ENCODE measurements at regions not wholly inside any gene's neighbourhood (a gene's known extent, or its start where the extent isn't known, plus 50 kb on each side); places are given as distances from the start of the nearest gene placed in this dataset.

DNA sequence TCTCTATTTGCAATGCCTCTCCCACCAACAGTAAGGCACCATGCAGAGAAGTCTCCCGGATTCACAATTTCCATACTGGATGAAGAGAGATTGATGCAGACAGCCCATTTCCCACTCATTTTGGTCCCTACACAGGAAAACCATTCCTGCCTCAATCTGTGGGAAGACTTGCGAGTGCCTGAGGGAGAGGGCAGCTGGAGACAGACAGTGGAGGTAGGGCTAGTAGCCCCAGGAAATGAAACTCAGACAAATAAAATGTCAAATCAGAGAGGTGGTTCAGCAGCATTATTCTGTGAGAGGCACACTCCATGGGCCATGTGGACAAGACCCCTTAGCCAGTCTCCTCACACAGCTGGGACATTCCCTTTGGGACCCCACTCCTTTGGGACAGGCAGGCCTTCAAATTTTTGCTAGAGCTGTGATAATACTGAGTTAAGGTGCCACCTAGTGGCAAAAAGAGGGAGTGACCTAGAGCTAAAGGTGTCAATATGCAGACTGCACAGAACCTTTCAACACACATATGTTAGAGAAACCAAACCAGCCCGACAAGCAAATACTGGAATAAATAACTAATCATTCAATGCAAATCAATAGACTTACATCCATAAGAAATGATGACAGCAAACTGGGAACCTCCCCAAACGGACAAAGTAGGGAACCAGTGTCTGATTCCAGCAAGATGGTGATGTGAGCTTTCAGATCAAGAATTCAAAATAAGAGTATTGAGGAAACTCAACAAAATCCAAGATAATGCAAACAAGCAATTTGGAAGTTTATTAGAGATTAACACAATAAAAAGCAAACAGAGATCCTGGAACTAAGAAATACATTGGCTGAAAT, 1865.3 kb upstream of the AGA start:
- TF ChIP-seq, protein P1, sequence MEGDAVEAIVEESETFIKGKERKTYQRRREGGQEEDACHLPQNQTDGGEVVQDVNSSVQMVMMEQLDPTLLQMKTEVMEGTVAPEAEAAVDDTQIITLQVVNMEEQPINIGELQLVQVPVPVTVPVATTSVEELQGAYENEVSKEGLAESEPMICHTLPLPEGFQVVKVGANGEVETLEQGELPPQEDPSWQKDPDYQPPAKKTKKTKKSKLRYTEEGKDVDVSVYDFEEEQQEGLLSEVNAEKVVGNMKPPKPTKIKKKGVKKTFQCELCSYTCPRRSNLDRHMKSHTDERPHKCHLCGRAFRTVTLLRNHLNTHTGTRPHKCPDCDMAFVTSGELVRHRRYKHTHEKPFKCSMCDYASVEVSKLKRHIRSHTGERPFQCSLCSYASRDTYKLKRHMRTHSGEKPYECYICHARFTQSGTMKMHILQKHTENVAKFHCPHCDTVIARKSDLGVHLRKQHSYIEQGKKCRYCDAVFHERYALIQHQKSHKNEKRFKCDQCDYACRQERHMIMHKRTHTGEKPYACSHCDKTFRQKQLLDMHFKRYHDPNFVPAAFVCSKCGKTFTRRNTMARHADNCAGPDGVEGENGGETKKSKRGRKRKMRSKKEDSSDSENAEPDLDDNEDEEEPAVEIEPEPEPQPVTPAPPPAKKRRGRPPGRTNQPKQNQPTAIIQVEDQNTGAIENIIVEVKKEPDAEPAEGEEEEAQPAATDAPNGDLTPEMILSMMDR (conservative IDR thresholded peaks at IDR 0.05) = peak; percentile 76
- no peak for TF ChIP-seq ZFX (IDR thresholded peaks at IDR 0.05)
- no peak overlapping the region for H3K27ac ChIP-seq

DNA sequence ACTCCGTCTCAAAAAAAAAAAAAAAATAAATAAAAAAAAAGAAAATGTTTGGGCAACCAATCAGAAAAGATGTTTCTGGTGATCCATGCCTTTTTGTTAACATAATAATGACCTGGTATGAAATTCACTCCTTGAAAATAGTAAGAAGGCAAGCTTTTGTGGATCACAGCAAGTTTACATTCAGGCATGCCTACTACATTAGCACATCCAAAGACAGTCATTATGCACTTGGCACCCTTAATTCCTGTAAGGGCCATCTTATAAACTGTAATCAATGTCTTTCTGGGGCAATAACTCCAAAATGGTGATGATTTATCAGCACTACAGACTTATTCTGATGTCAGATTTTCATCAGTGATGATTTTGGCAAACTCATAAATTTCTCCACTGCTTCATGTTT, 1871.6 kb upstream of the AGA start:
- TF ChIP-seq ZFX (IDR thresholded peaks at IDR 0.05) = no peak
- TF ChIP-seq, protein P1 (conservative IDR thresholded peaks at IDR 0.05) = no peak
- no peak overlapping the region for H3K27ac ChIP-seq

- TF ChIP-seq, protein P1 (conservative IDR thresholded peaks at IDR 0.05) = no peak
- TF ChIP-seq ZFX (IDR thresholded peaks at IDR 0.05) = no peak
- H3K27ac ChIP-seq = no peak overlapping the region
Observed at GRCh38 chr4:179325181-179325580, 1882.9 kb upstream of the AGA start.

DNA sequence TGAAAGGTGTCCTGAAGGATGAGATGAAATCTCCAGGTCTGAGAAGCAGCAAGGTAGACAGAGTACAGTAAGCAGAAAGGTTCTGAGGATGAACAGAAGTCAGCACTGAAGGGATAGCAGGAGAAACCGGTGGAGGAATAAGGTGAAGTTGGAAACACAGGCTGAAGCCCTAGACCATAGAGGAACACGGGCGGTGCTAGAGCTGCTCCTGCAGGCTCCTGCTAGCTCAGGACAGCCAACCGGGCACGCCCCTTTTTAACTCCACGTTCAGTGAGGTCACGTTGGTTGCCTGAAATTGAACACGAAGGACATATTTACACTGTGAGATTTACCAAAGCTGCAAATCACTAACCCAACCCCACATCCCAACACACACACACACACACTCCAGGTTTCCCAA, 1886.4 kb upstream of the AGA start:
- no peak overlapping the region for H3K27ac ChIP-seq
- TF ChIP-seq, protein P1 (conservative IDR thresholded peaks at IDR 0.05) = no peak
- TF ChIP-seq ZFX (IDR thresholded peaks at IDR 0.05) = no peak

DNA sequence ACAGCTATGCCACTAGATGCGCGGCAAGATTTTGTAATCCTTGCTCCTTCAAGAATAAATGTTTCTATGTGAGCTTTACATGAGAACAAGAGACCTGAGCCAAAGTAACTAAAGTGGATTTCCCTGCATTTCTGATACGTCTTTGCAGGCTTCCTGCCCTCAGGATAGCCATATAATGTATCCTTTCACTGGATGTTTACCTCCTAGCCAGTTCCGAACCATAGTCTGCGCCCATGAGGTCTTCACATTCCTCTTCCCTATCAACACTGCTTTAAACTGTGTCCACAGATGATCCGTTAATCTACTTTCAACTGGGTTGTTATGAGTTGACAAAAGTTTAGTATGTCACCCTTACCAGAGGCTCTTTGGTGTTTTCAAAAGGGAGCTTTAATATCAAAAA, 1889.1 kb upstream of the AGA start:
- H3K27ac ChIP-seq = no peak overlapping the region
- TF ChIP-seq ZFX (IDR thresholded peaks at IDR 0.05) = no peak
- TF ChIP-seq, protein P1 (conservative IDR thresholded peaks at IDR 0.05) = no peak

- TF ChIP-seq, protein P1 (conservative IDR thresholded peaks at IDR 0.05) = no peak
Observed at GRCh38 chr4:179344861-179345260, 1902.6 kb upstream of the AGA start.

GRCh38 chr4:179352221-179352620, 1910.0 kb upstream of the AGA start:
- no peak overlapping the region for H3K27ac ChIP-seq
- no peak for TF ChIP-seq ZFX (IDR thresholded peaks at IDR 0.05)
- TF ChIP-seq, protein P1 (conservative IDR thresholded peaks at IDR 0.05) = no peak

More at GRCh38 chr4:179344861-179345260, 1902.6 kb upstream of the AGA start:
- no peak overlapping the region for H3K27ac ChIP-seq

All from C4-2B (cell line).